ENCODE measurements at regions not wholly inside any gene's neighbourhood (a gene's known extent, or its start where the extent isn't known, plus 50 kb on each side); places are given as distances from the start of the nearest gene placed in this dataset.

GRCh38 chr14:84068288-84068687 is 1461.7 kb upstream of the FLRT2 start:
- DNase-seq (ENCODE audit: insufficient read length, low spot score) (no peak), FAIRE-seq (no peak)
- TF ChIP-seq POLR2A (IDR thresholded peaks at IDR 0.05; ENCODE audit: low read depth, low read length) = no peak
- TF ChIP-seq PAX5 (IDR thresholded peaks at IDR 0.05; ENCODE audit: insufficient read depth, low read length, severe bottlenecking) = no peak
- TF ChIP-seq POU2F2 (IDR thresholded peaks at IDR 0.05; ENCODE audit: low read depth, low read length) = no peak
- no peak for TF ChIP-seq POLR2AphosphoS5 (IDR thresholded peaks at IDR 0.05; ENCODE audit: low read depth, low read length)
- no peak for TF ChIP-seq TAF1 (IDR thresholded peaks at IDR 0.05; ENCODE audit: low read depth, low read length)
- no peak for TF ChIP-seq SPI1 (IDR thresholded peaks at IDR 0.05; ENCODE audit: low read depth, low read length)

DNA sequence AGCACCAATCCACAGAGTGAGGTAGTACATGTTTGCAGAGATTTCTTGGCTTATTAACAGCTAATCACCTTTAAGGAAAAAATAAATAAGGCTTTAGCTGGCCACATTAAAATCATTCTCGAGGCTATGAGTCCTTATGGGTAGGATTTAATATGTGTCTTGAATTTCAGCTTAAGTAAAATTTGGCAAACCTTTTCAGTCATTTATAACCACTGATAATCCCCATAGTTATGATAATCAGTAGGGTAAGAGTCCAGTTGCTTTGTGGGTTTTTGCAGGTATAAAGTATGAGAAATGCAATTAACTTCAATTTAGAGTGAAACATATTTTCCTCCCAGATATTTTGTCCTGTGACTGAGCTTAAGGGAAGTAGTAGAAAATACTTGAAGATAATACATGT is 1458.9 kb upstream of the FLRT2 start:
- TF ChIP-seq SPI1 (IDR thresholded peaks at IDR 0.05; ENCODE audit: low read depth, low read length) = no peak
- no peak for TF ChIP-seq POLR2A (IDR thresholded peaks at IDR 0.05; ENCODE audit: low read depth, low read length)
- no peak for TF ChIP-seq PAX5 (IDR thresholded peaks at IDR 0.05; ENCODE audit: insufficient read depth, low read length, severe bottlenecking)
- TF ChIP-seq TAF1 (IDR thresholded peaks at IDR 0.05; ENCODE audit: low read depth, low read length) = no peak
- TF ChIP-seq POLR2AphosphoS5 (IDR thresholded peaks at IDR 0.05; ENCODE audit: low read depth, low read length) = no peak
- no peak for TF ChIP-seq POU2F2 (IDR thresholded peaks at IDR 0.05; ENCODE audit: low read depth, low read length)
- FAIRE-seq (no peak), DNase-seq (ENCODE audit: insufficient read length, low spot score) (no peak)

DNA sequence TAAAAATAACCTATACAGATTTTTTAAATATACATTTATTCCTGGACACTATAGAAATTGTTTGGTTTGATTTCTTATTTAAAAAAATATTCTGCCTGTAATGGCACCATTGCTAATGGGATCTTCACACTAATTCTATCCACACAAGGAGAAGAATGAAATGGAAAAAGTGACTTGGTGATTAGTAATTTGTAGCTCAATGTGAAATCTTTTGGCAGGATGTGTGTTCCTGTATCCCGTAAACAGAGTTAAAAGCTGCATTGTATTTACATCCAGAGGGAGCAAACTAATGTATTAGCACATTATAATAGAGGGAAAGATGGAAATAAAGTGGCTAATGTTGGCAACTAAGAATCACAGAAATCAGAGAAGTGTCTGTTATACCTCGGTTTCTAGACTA is 1455.3 kb upstream of the FLRT2 start:
- TF ChIP-seq SPI1 (IDR thresholded peaks at IDR 0.05; ENCODE audit: low read depth, low read length) = no peak
- TF ChIP-seq POLR2AphosphoS5 (IDR thresholded peaks at IDR 0.05; ENCODE audit: low read depth, low read length) = no peak
- TF ChIP-seq POLR2A (IDR thresholded peaks at IDR 0.05; ENCODE audit: low read depth, low read length) = no peak
- no peak for TF ChIP-seq TAF1 (IDR thresholded peaks at IDR 0.05; ENCODE audit: low read depth, low read length)
- no peak for TF ChIP-seq POU2F2 (IDR thresholded peaks at IDR 0.05; ENCODE audit: low read depth, low read length)
- no peak for TF ChIP-seq PAX5 (IDR thresholded peaks at IDR 0.05; ENCODE audit: insufficient read depth, low read length, severe bottlenecking)
- FAIRE-seq = no peak

DNA sequence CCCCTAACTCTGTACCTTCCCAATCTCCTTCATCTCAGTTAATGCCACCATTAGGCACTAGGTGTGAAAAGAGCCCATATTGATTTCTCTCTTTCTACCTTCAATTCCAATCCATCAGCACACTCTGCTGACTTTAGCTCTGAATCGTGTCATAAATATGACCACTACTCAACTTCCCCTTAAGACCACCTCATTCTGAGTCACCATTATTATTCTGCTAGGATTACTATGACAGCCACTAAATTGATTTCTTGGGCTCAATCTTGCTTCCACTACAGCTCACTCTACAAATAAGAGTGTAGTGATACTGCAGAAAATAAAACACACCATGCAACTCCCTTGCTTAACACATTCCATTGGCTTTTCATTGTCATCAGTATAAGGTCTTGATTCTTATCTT is 1449.0 kb upstream of the FLRT2 start:
- TF ChIP-seq POU2F2 (IDR thresholded peaks at IDR 0.05; ENCODE audit: low read depth, low read length) (no peak), SPI1 (IDR thresholded peaks at IDR 0.05; ENCODE audit: low read depth, low read length) (no peak), TAF1 (IDR thresholded peaks at IDR 0.05; ENCODE audit: low read depth, low read length) (no peak), POLR2AphosphoS5 (IDR thresholded peaks at IDR 0.05; ENCODE audit: low read depth, low read length) (no peak), PAX5 (IDR thresholded peaks at IDR 0.05; ENCODE audit: insufficient read depth, low read length, severe bottlenecking) (no peak), POLR2A (IDR thresholded peaks at IDR 0.05; ENCODE audit: low read depth, low read length) (no peak)
- FAIRE-seq (no peak), DNase-seq (ENCODE audit: insufficient read length, low spot score) (no peak)

More for the DNA sequence above, 1455.3 kb upstream of the FLRT2 start:
- no peak for DNase-seq (ENCODE audit: insufficient read length, low spot score)

- DNase-seq (ENCODE audit: insufficient read length, low spot score) = no peak
- TF ChIP-seq POU2F2 (IDR thresholded peaks at IDR 0.05; ENCODE audit: low read depth, low read length) (no peak), TAF1 (IDR thresholded peaks at IDR 0.05; ENCODE audit: low read depth, low read length) (no peak), PAX5 (IDR thresholded peaks at IDR 0.05; ENCODE audit: insufficient read depth, low read length, severe bottlenecking) (no peak), SPI1 (IDR thresholded peaks at IDR 0.05; ENCODE audit: low read depth, low read length) (no peak), POLR2AphosphoS5 (IDR thresholded peaks at IDR 0.05; ENCODE audit: low read depth, low read length) (no peak), POLR2A (IDR thresholded peaks at IDR 0.05; ENCODE audit: low read depth, low read length) (no peak)
- FAIRE-seq = no peak
Measured at GRCh38 chr14:84084056-84084630, 1445.8 kb upstream of the FLRT2 start.

DNA sequence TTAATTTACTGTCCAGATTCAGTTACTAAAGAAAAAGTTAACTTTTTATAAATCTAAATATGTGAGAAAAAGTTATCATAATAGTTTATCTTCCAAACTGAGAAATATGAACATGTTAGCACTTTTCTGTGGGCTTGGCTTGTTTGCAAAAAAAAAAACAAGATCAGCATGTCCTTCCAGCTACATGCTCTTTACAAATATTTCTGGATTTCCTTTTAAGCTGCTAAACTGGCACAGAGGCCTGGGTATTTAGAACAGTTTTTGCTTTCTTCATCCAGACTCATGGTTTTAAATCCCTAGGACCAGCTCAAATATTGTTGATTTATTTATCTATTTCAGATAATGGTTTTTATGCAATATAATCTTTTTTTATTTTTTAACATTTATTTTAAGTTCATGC is 1444.5 kb upstream of the FLRT2 start:
- TF ChIP-seq POLR2A (IDR thresholded peaks at IDR 0.05; ENCODE audit: low read depth, low read length) (no peak), TAF1 (IDR thresholded peaks at IDR 0.05; ENCODE audit: low read depth, low read length) (no peak)
- FAIRE-seq (no peak), DNase-seq (ENCODE audit: insufficient read length, low spot score) (no peak)

GRCh38 chr14:84086714-84087113 is 1443.2 kb upstream of the FLRT2 start:
- FAIRE-seq (no peak), DNase-seq (ENCODE audit: insufficient read length, low spot score) (no peak)
- TF ChIP-seq POLR2AphosphoS5 (IDR thresholded peaks at IDR 0.05; ENCODE audit: low read depth, low read length) (no peak), TAF1 (IDR thresholded peaks at IDR 0.05; ENCODE audit: low read depth, low read length) (no peak), POLR2A (IDR thresholded peaks at IDR 0.05; ENCODE audit: low read depth, low read length) (no peak)

DNA sequence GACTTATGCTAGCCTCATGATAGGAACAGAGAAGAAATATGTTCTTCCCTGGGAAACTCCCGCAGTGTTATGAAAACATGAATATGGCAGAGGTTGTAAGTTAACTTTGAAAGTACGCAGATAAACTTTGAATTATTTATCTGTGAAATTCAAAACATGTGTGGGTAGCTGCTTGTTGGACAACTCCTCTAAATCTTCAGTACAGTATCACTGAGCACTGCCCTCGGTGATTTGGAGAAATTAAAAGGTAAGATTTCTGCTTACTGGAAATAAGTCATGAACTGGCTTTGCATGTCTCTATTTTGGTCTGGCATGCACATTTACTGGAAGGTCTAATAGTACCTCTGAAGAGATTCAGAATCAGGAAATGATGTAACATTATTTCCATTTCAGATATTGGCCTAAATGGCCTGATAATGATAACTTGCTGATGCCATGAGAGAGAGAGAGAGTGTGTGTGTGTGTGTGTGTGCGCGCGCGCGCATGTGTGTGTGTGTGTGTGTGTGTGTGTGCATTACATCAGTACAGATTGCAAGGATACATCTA is 1441.9 kb upstream of the FLRT2 start:
- DNase-seq (ENCODE audit: insufficient read length, low spot score) (no peak), FAIRE-seq (no peak)
- TF ChIP-seq POLR2AphosphoS5 (IDR thresholded peaks at IDR 0.05; ENCODE audit: low read depth, low read length) (no peak), POLR2A (IDR thresholded peaks at IDR 0.05; ENCODE audit: low read depth, low read length) (no peak), SPI1 (IDR thresholded peaks at IDR 0.05; ENCODE audit: low read depth, low read length) (no peak), TAF1 (IDR thresholded peaks at IDR 0.05; ENCODE audit: low read depth, low read length) (no peak), PAX5 (IDR thresholded peaks at IDR 0.05; ENCODE audit: insufficient read depth, low read length, severe bottlenecking) (no peak), POU2F2 (IDR thresholded peaks at IDR 0.05; ENCODE audit: low read depth, low read length) (no peak)

GRCh38 chr14:84090837-84091236 is 1439.1 kb upstream of the FLRT2 start:
- no peak for TF ChIP-seq POLR2A (IDR thresholded peaks at IDR 0.05; ENCODE audit: low read depth, low read length)
- no peak for TF ChIP-seq SPI1 (IDR thresholded peaks at IDR 0.05; ENCODE audit: low read depth, low read length)
- no peak for TF ChIP-seq POU2F2 (IDR thresholded peaks at IDR 0.05; ENCODE audit: low read depth, low read length)
- no peak for TF ChIP-seq TAF1 (IDR thresholded peaks at IDR 0.05; ENCODE audit: low read depth, low read length)
- TF ChIP-seq POLR2AphosphoS5 (IDR thresholded peaks at IDR 0.05; ENCODE audit: low read depth, low read length) = no peak
- TF ChIP-seq PAX5 (IDR thresholded peaks at IDR 0.05; ENCODE audit: insufficient read depth, low read length, severe bottlenecking) = no peak
- DNase-seq (ENCODE audit: insufficient read length, low spot score) (no peak), FAIRE-seq (no peak)

GRCh38 chr14:84095681-84096080 is 1434.3 kb upstream of the FLRT2 start:
- FAIRE-seq (no peak), DNase-seq (ENCODE audit: insufficient read length, low spot score) (no peak)
- TF ChIP-seq POU2F2 (IDR thresholded peaks at IDR 0.05; ENCODE audit: low read depth, low read length) = no peak
- no peak for TF ChIP-seq PAX5 (IDR thresholded peaks at IDR 0.05; ENCODE audit: insufficient read depth, low read length, severe bottlenecking)
- TF ChIP-seq SPI1 (IDR thresholded peaks at IDR 0.05; ENCODE audit: low read depth, low read length) = no peak
- TF ChIP-seq POLR2AphosphoS5 (IDR thresholded peaks at IDR 0.05; ENCODE audit: low read depth, low read length) = no peak
- no peak for TF ChIP-seq TAF1 (IDR thresholded peaks at IDR 0.05; ENCODE audit: low read depth, low read length)
- TF ChIP-seq POLR2A (IDR thresholded peaks at IDR 0.05; ENCODE audit: low read depth, low read length) = no peak

All from GM12891 (cell line).